Activated CD4-positive, alpha-beta T cell treated with anti-CD3 and anti-CD28 coated beads, Interleukin-2, amount 10 ng/mL, durations not matched to agents 7 days and 5 days (primary cell): ENCODE measurements at regions not wholly inside any gene's neighbourhood (a gene's known extent, or its start where the extent isn't known, plus 50 kb on each side); places are given as distances from the start of the nearest gene placed in this dataset.

Experiments used
- CTCF ChIA-PET: fragments of 350-600 bp; sonication (Branson Sonifier 250); formaldehyde crosslinking; loops from one replicate; lab custom pipeline; 2021; ENCODE audit warnings: antibody characterized with exemption; lab: Charles Lee
- POLR2A ChIA-PET: fragments of 350-600 bp; sonication (Branson Sonifier 250); formaldehyde crosslinking; loops from one replicate; lab custom pipeline; 2021; ENCODE audit warnings: antibody characterized with exemption; lab: Charles Lee
- DNase-seq: peaks from one replicate; pipeline ENCODE4 v3.0.0-alpha.2; 2020
- H3K27ac Mint-ChIP-seq: one replicate; pipeline ENCODE4 v1.8.0; 2021; ENCODE audit warnings: mild to moderate bottlenecking, moderate library complexity, mixed read lengths
- H3K27me3 Mint-ChIP-seq: one replicate; pipeline ENCODE4 v1.8.0; 2021; ENCODE audit warnings: mixed read lengths
- H3K36me3 Mint-ChIP-seq: one replicate; pipeline ENCODE4 v1.8.0; 2021; ENCODE audit warnings: low read depth, mixed read lengths
- H3K4me1 Mint-ChIP-seq: one replicate; pipeline ENCODE4 v1.8.0; 2021; ENCODE audit warnings: mixed read lengths
- H3K4me3 Mint-ChIP-seq: one replicate; pipeline ENCODE4 v1.8.0; 2021; ENCODE audit warnings: mild to moderate bottlenecking, moderate library complexity, mixed read lengths
- H3K9me3 Mint-ChIP-seq: one replicate; pipeline ENCODE4 v1.8.0; 2021; ENCODE audit warnings: mixed read lengths

DNA sequence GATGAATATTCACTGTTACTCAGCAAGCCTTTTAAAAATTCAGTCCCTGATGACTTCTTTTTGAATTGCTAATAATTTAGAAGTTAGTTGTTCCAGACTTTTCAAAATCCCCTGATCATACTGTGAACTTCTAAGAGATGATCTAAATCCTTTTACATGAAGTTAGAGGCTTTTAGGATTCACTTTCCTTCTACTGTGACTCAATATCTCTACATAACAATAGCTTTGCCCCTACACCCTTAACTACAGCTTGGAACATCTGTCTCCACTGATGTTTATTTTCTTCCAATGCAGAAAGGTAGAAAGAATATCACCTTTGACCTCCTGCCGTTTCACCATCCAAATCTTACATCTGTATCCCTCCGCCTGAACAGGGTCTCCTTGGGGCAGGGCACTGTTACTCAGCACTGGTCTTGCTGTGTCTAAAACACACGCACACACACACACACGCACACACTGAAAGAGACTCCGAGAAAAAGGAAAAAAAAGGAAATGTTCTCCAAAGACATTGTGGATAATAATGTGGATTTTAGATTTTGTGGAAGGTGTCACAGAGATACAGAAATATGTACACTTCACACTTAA, 111.6 kb upstream of the GPRIN3 start:
- POLR2A ChIA-PET: no interaction called here
- Mint-ChIP-seq H3K4me3 (no peak overlapping the region), H3K4me1 (no peaks in the 10 kb centered on the region), H3K27ac (no peak overlapping the region), H3K27me3 (no peaks in the 10 kb centered on the region), H3K9me3 (no peaks in the 10 kb centered on the region), H3K36me3 (no peaks in the 10 kb centered on the region)
- no peak for DNase-seq
- CTCF ChIA-PET: no interaction called here

- Mint-ChIP-seq H3K36me3 (no peaks in the 10 kb centered on the region), H3K4me3 (no peak overlapping the region), H3K27ac (no peak overlapping the region), H3K9me3 (no peaks in the 10 kb centered on the region), H3K4me1 (no peaks in the 10 kb centered on the region), H3K27me3 (no peaks in the 10 kb centered on the region)
- CTCF ChIA-PET: interaction anchor here (1.2 kb wide), 1 partner anchor 142 kb away, joined by 3 read pairs; no protein-coding TSS in a partner anchor
- no peak for DNase-seq
- POLR2A ChIA-PET: no interaction called here
Measured at GRCh38 chr4:89416960-89417359, 109.4 kb upstream of the GPRIN3 start.

GRCh38 chr4:89413518-89413917, 105.9 kb upstream of the GPRIN3 start:
- Mint-ChIP-seq H3K27me3 (no peaks in the 10 kb centered on the region), H3K27ac (no peak overlapping the region), H3K4me3 (no peak overlapping the region), H3K9me3 (no peaks in the 10 kb centered on the region), H3K4me1 (no peaks in the 10 kb centered on the region), H3K36me3 (no peaks in the 10 kb centered on the region)
- POLR2A ChIA-PET: no interaction called here
- no peak for DNase-seq
- CTCF ChIA-PET: interaction anchor here (0.7 to 1.7 kb wide), 2 partner anchors 9 to 187 kb away, joined by 3 to 8 read pairs; no protein-coding TSS in a partner anchor

- no peak overlapping the region for H3K4me3 Mint-ChIP-seq
- POLR2A ChIA-PET: no interaction called here
- H3K4me1 Mint-ChIP-seq: no peaks in the 10 kb centered on the region
- DNase-seq: no peak
- H3K36me3 Mint-ChIP-seq: peaks cover 2% of the 10 kb centered on the region
- CTCF ChIA-PET: interaction anchor here (0.8 to 1.7 kb wide), 3 partner anchors 9 to 12 kb away, joined by 3 to 8 read pairs (median 4); no protein-coding TSS in a partner anchor
- H3K27ac Mint-ChIP-seq: no peak overlapping the region
- no peaks in the 10 kb centered on the region for H3K27me3 Mint-ChIP-seq
- H3K9me3 Mint-ChIP-seq: peaks cover 7% of the 10 kb centered on the region
Measured at GRCh38 chr4:89411539-89412309, 104.1 kb upstream of the GPRIN3 start.

GRCh38 chr4:89410687-89411086, 103.1 kb upstream of the GPRIN3 start:
- Mint-ChIP-seq H3K9me3 (peaks cover 7% of the 10 kb centered on the region), H3K4me1 (no peaks in the 10 kb centered on the region), H3K27me3 (no peaks in the 10 kb centered on the region), H3K27ac (no peak overlapping the region), H3K4me3 (no peak overlapping the region), H3K36me3 (peaks cover 2% of the 10 kb centered on the region)
- CTCF ChIA-PET: interaction anchor here (0.6 to 0.8 kb wide), 2 partner anchors 11 to 47 kb away, joined by 3 read pairs; no protein-coding TSS in a partner anchor
- no peak for DNase-seq
- POLR2A ChIA-PET: no interaction called here

DNA sequence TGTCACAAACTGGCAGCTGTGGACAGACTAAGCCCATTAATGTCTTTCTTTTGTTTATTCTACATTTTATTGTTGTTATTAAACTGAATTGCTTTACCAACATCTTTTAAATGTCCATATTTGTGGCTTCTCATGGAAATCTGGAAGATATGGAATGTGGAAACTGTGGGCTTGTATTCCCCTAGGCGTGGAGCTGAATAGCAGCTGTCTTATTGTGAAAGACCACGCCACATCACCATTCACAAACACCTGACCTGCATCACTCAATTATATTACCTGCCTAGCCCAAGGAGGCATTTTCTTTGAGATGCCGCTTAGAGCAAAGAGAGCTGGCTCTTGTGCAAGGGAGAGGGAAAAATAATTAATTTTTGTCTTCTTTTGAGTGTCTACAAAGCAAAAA, 96.9 kb upstream of the GPRIN3 start:
- ChIA-PET POLR2A (no interaction called here), CTCF (no interaction called here)
- H3K27me3 Mint-ChIP-seq: no peaks in the 10 kb centered on the region
- H3K4me3 Mint-ChIP-seq: no peak overlapping the region
- no peak overlapping the region for H3K27ac Mint-ChIP-seq
- H3K4me1 Mint-ChIP-seq: no peaks in the 10 kb centered on the region
- peaks cover 2% of the 10 kb centered on the region for H3K36me3 Mint-ChIP-seq
- peaks cover 7% of the 10 kb centered on the region for H3K9me3 Mint-ChIP-seq
- DNase-seq: no peak

DNA sequence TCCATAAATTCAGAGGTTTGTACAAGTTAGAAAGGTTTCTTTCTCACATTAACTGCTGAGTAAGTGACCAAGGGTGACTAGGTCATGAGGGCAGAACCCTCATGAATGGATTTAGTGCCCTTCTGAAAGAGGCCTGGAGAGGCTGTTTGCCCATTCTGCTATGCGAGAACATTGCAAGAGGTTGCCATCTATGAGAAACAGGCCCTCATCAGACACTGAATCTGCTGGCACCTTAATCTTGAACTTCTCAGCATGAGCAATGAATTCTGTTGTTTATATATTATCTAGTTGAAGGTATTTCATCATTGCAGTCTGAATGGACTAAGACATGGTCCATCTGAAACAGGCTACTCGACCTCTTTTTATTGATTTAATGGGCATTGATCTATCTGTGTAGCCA, 96.2 kb upstream of the GPRIN3 start:
- POLR2A ChIA-PET: no interaction called here
- no peak overlapping the region for H3K27ac Mint-ChIP-seq
- no peak for DNase-seq
- H3K4me1 Mint-ChIP-seq: no peaks in the 10 kb centered on the region
- H3K36me3 Mint-ChIP-seq: peaks cover 2% of the 10 kb centered on the region
- H3K9me3 Mint-ChIP-seq: peaks cover 7% of the 10 kb centered on the region
- no peak overlapping the region for H3K4me3 Mint-ChIP-seq
- no peaks in the 10 kb centered on the region for H3K27me3 Mint-ChIP-seq
- CTCF ChIA-PET: interaction anchor here (1.7 kb wide), 1 partner anchor 8 kb away, joined by 4 read pairs; no protein-coding TSS in a partner anchor

DNA sequence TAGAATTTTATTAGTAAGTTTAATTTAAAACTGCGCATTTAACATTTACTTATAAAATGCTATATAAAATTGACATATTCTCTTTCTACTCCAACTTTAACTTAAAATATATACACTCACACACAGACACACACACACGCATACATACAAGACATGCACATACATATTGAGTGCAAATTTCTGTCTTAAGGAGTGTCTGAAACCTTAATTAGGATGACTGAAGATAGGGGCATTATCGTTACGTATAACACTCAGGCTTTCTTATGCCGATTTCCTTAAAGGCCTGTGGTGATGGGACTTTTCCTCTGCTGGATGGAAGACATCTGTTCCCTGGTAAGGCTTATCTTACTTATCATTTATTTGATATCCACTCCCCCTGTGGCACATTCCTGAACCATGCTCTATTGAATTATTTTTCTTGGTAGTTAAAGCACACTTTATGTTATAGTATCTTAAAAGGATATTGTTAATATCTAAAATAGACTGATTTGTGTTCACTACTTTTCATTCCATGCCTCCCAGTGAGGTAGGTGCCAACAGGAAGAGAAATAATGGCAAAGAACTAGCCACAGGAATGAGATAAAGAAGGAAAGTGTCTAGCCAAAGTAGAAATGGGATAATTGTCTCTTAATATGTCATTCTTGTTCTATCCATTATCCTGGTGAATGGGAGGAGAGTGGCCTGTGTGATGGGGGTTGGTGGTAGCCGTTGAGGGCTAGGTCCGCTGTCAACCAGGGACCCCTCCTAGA, 92.9 kb upstream of the GPRIN3 start:
- DNase-seq: no peak
- no peaks in the 10 kb centered on the region for H3K4me1 Mint-ChIP-seq
- H3K9me3 Mint-ChIP-seq: no peaks in the 10 kb centered on the region
- H3K27ac Mint-ChIP-seq: no peak overlapping the region
- POLR2A ChIA-PET: no interaction called here
- CTCF ChIA-PET: no interaction called here
- no peaks in the 10 kb centered on the region for H3K27me3 Mint-ChIP-seq
- H3K36me3 Mint-ChIP-seq: no peaks in the 10 kb centered on the region
- no peak overlapping the region for H3K4me3 Mint-ChIP-seq

- no peak overlapping the region for H3K27ac Mint-ChIP-seq
- H3K36me3 Mint-ChIP-seq: no peaks in the 10 kb centered on the region
- DNase-seq: no peak
- no peak overlapping the region for H3K4me3 Mint-ChIP-seq
- ChIA-PET POLR2A (no interaction called here), CTCF (interaction anchor here (0.8 to 1.1 kb wide), 2 partner anchors 37 to 76 kb away, joined by 3 read pairs; no protein-coding TSS in a partner anchor)
- no peaks in the 10 kb centered on the region for H3K9me3 Mint-ChIP-seq
- no peaks in the 10 kb centered on the region for H3K4me1 Mint-ChIP-seq
- no peaks in the 10 kb centered on the region for H3K27me3 Mint-ChIP-seq
Measured at GRCh38 chr4:89398644-89399043, 91.0 kb upstream of the GPRIN3 start.

DNA sequence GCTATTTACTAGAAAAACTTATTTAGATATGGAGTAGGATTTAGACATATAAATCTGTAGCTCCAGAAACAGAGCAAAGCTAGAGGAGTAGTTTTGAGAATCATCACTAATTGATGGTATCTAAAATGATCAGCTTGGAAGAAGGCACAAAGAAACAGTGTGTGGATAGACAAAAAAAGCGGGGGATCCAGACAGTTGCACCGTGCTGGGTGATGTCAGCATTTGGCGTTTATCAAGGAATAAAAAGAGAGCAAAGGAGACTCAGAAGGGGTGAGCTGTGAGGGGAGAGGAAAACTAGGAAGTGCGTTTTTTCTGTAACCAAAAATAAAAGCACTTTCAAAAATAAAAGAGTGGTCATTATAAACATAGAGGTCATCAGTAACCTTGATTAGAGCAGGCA, 90.5 kb upstream of the GPRIN3 start:
- CTCF ChIA-PET: interaction anchor here (0.8 to 1.1 kb wide), 2 partner anchors 37 to 75 kb away, joined by 3 read pairs; no protein-coding TSS in a partner anchor
- POLR2A ChIA-PET: no interaction called here
- Mint-ChIP-seq H3K9me3 (no peaks in the 10 kb centered on the region), H3K4me1 (no peaks in the 10 kb centered on the region), H3K27ac (no peak overlapping the region), H3K36me3 (no peaks in the 10 kb centered on the region), H3K4me3 (no peak overlapping the region), H3K27me3 (no peaks in the 10 kb centered on the region)
- no peak for DNase-seq

DNA sequence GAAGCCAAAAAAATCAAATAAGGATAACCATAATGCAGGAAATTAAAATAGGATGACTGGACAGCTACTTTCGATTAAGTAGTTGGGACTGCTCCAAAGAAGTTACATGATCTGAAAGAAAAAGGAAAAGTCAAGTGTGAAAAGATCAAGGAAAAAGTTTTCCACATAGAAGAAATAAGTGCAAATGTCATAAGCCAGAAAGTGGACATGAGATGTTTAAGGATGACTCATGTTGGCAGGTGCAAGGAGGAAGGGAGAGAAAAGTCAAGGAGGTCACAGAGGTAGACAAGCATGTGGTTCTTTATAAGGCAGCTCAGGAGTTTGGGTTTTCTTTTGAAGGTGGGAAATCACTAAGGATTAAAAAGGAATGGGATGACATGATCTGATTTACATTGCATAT, 89.8 kb upstream of the GPRIN3 start:
- CTCF ChIA-PET: interaction anchor here (1.1 kb wide), 1 partner anchor 75 kb away, joined by 3 read pairs; no protein-coding TSS in a partner anchor
- DNase-seq: no peak
- Mint-ChIP-seq H3K9me3 (no peaks in the 10 kb centered on the region), H3K4me1 (no peaks in the 10 kb centered on the region), H3K27me3 (no peaks in the 10 kb centered on the region), H3K36me3 (no peaks in the 10 kb centered on the region), H3K4me3 (no peak overlapping the region), H3K27ac (no peak overlapping the region)
- POLR2A ChIA-PET: no interaction called here

DNA sequence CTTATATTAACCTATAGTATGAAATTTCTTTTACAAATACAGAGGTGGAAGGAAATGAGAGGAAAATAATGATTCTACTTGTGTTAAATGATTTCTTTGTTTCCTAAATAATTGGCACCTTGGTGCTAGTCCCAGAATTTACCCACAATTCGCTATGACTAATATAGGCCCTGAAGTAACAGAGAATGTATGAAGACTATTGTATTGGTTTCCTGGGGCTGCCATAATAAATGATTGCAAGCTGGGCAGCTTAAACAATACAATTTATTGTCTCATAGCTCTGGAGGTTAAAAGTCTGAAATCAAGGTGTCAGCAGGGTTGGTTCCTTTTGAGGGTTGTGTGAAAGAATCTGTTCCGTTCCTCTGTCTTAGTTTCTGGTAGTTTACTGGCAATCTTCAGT, 74.8 kb upstream of the GPRIN3 start:
- Mint-ChIP-seq H3K9me3 (peaks cover 19% of the 10 kb centered on the region), H3K27ac (no peak overlapping the region), H3K4me1 (no peaks in the 10 kb centered on the region), H3K27me3 (no peaks in the 10 kb centered on the region), H3K4me3 (no peak overlapping the region), H3K36me3 (no peaks in the 10 kb centered on the region)
- ChIA-PET POLR2A (interaction anchor here (0.7 kb wide), 1 partner anchor 468 kb away, joined by 3 read pairs; no protein-coding TSS in a partner anchor), CTCF (no interaction called here)
- no peak for DNase-seq
